HepG2 (cell line): ENCODE measurements at regions not wholly inside any gene's neighbourhood (a gene's known extent, or its start where the extent isn't known, plus 50 kb on each side); places are given as distances from the start of the nearest gene placed in this dataset.

Experiments
- AGO2 ChIP-seq: fragments of 200-400 bp; formaldehyde crosslinking; optimal IDR thresholded peaks from 2 replicates; pipeline ENCODE3; 2017; ENCODE audit warnings: mild to moderate bottlenecking, low read depth, low read length, moderate library complexity
- CBX1 ChIP-seq: IDR thresholded peaks from one replicate; pipeline ENCODE4 v1.6.1; 2016; ENCODE audit warnings: antibody characterized with exemption, low read depth
- CEBPG ChIP-seq: IDR thresholded peaks from 2 replicates; pipeline ENCODE4 v1.6.1; 2016
- CREM ChIP-seq, 2 experiments: sonication (generic) in 1 of 2; formaldehyde crosslinking in 1 of 2; IDR thresholded peaks; 2 replicates each; pipeline versions ENCODE4 v1.4.0 to v1.6.1; 2016 to 2020; ENCODE audit warnings: antibody characterized with exemption in 1 of 2, mild to moderate bottlenecking in 1 of 2, missing genetic modification reagents in 1 of 2
- ELF4 ChIP-seq: sonication (generic); formaldehyde crosslinking; IDR thresholded peaks from 2 replicates; pipeline ENCODE4 v1.5.0; 2020; ENCODE audit warnings: missing genetic modification reagents, mild to moderate bottlenecking, moderate library complexity, borderline replicate concordance
- HDAC1 ChIP-seq: sonication (generic); formaldehyde crosslinking; IDR thresholded peaks from 2 replicates; pipeline ENCODE4 v1.5.1; 2020; ENCODE audit warnings: mild to moderate bottlenecking, missing genetic modification reagents
- ISL2 ChIP-seq: sonication (generic); formaldehyde crosslinking; IDR thresholded peaks from 2 replicates; pipeline ENCODE4 v1.5.0; 2020; ENCODE audit warnings: missing genetic modification reagents
- KAT2B ChIP-seq: fragments of 150-350 bp; IDR thresholded peaks from 2 replicates; pipeline ENCODE4 v1.6.1; 2014; ENCODE audit warnings: low read depth, low read length, borderline replicate concordance
- MAF1 ChIP-seq: sonication (generic); formaldehyde crosslinking; IDR thresholded peaks from 2 replicates; pipeline ENCODE4 v1.5.0; 2020; ENCODE audit warnings: missing genetic modification reagents, borderline replicate concordance
- MIXL1 ChIP-seq: IDR thresholded peaks from 2 replicates; pipeline ENCODE4 v1.6.1; 2016
- NFIB ChIP-seq: sonication (generic); formaldehyde crosslinking; IDR thresholded peaks from 2 replicates; pipeline ENCODE4 v1.9.0; 2021; ENCODE audit warnings: missing genetic modification reagents, mild to moderate bottlenecking, borderline replicate concordance
- RCOR2 ChIP-seq: IDR thresholded peaks from 2 replicates; pipeline ENCODE4 v1.6.1; 2016; ENCODE audit warnings: missing biosample characterization, missing genetic modification reagents
- RXRB ChIP-seq: IDR thresholded peaks from 2 replicates; pipeline ENCODE4 v1.6.1; 2016; ENCODE audit warnings: borderline replicate concordance, missing genetic modification reagents, missing compliant biosample characterization
- SMC3 ChIP-seq: IDR thresholded peaks from 2 replicates; pipeline ENCODE4 v1.6.1; 2011; ENCODE audit warnings: low read length, improper control_type of control experiment
- SP4 ChIP-seq: sonication (generic); formaldehyde crosslinking; IDR thresholded peaks from 2 replicates; pipeline ENCODE4 v1.8.1; 2023; ENCODE audit warnings: mild to moderate bottlenecking, missing genetic modification reagents
- TEAD2 ChIP-seq: sonication (generic); formaldehyde crosslinking; IDR thresholded peaks from 2 replicates; pipeline ENCODE4 v1.9.0; 2021; ENCODE audit warnings: missing genetic modification reagents
- TP53 ChIP-seq: sonication (generic); formaldehyde crosslinking; conservative IDR thresholded peaks from 2 replicates; pipeline ENCODE4 v1.4.0; 2020; ENCODE audit warnings: missing genetic modification reagents
- ZNF232 ChIP-seq: sonication (generic); formaldehyde crosslinking; IDR thresholded peaks from 2 replicates; pipeline ENCODE4 v1.4.0; 2020; ENCODE audit warnings: missing genetic modification reagents, borderline replicate concordance
- ZNF713 ChIP-seq: sonication (generic); formaldehyde crosslinking; IDR thresholded peaks from 2 replicates; pipeline ENCODE4 v1.4.0; 2020; ENCODE audit warnings: mild to moderate bottlenecking, missing genetic modification reagents
- TF ChIP-seq, protein P1 (sequence below): sonication (generic); formaldehyde crosslinking; conservative IDR thresholded peaks from 2 replicates; pipeline ENCODE4 v1.4.0; 2020; ENCODE audit warnings: missing genetic modification reagents
- TF ChIP-seq, protein P2 (sequence below): IDR thresholded peaks from 2 replicates; pipeline ENCODE4 v1.6.1; 2018; ENCODE audit warnings: missing genetic modification reagents
- TF ChIP-seq, protein P3 (sequence below): sonication (generic); formaldehyde crosslinking; conservative IDR thresholded peaks from 2 replicates; pipeline ENCODE4 v1.8.0; 2022; ENCODE audit warnings: mild to moderate bottlenecking, moderate library complexity, missing genetic modification reagents
- TF ChIP-seq, protein P4 (sequence below): sonication (generic); formaldehyde crosslinking; IDR thresholded peaks from 2 replicates; pipeline ENCODE4 v1.4.0; 2020; ENCODE audit warnings: missing genetic modification reagents

DNA sequence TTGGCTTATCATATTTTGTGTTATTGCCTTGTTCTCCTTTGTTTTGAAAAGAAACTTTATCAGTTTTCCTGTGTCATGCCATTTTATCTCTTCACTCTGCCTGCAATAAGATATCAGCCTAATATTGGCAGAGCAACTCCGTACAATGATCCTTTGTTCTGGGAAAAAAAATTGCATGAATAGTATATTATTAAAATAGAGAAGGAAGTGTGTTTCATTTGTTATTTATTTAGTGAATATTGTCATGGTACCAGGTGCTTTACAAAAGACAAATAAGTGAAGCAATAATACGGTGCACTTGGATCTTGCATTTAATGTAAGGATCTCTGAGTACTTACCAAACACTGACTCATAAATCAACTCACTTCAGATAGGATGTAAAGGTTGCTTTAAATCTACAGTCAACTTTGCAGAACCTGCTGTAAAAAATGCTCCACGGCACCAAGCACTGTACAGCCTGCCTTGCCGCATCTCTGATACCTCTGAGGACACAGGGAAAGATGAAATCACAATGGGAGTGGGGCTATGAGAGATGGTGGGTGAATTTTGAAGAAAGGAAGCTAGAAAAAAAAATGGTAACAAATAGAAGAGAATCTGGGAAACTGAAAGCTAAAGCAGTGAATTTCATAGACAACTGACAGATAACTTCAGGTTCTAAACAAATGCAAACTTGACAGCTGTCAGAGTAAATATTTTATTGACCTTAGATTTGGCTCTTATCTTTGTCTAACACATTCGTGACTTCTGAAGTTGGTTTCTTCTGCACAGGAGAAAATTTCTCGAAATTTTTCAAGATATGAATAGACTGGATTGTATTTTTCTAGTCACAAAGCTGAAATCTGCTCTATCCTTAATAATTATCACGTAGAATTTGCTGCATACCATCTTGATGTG is 232.1 kb downstream of the ENC1 start (continued):
- TF ChIP-seq, protein P1, sequence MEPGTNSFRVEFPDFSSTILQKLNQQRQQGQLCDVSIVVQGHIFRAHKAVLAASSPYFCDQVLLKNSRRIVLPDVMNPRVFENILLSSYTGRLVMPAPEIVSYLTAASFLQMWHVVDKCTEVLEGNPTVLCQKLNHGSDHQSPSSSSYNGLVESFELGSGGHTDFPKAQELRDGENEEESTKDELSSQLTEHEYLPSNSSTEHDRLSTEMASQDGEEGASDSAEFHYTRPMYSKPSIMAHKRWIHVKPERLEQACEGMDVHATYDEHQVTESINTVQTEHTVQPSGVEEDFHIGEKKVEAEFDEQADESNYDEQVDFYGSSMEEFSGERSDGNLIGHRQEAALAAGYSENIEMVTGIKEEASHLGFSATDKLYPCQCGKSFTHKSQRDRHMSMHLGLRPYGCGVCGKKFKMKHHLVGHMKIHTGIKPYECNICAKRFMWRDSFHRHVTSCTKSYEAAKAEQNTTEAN (CRISPR knock-in tag) = peak; percentile 91
- TF ChIP-seq HDAC1 (0 out of 2 replicates have a peak, but pooled peaks have one; percentile 14), MIXL1 (CRISPR knock-in tag) (peak; percentile 41; the same call in 1 of the 2 replicates), CEBPG (peak; percentile 94), ISL2 (CRISPR knock-in tag) (peak; percentile 90), RCOR2 (CRISPR knock-in tag) (0 out of 2 replicates have a peak, but pooled peaks have one; percentile 16), AGO2 (no peak), ZNF232 (CRISPR knock-in tag) (no peak), TEAD2 (no peak), MAF1 (no peak), CBX1 (no peak), SMC3 (0 out of 2 replicates have a peak, but pooled peaks have one; percentile 33), TP53 (CRISPR knock-in tag) (no peak), ZNF713 (CRISPR knock-in tag) (no peak), CREM (IDR thresholded peaks at IDR 0.05) (peak; percentile 87), CREM (CRISPR knock-in tag; IDR thresholded peaks at IDR 0.05) (no peak), SP4 (CRISPR knock-in tag) (no peak), NFIB (CRISPR knock-in tag) (no peak), RXRB (CRISPR knock-in tag) (peak; percentile 55; the same call in 1 of the 2 replicates), ELF4 (no peak), KAT2B (no peak)
- TF ChIP-seq, protein P2, sequence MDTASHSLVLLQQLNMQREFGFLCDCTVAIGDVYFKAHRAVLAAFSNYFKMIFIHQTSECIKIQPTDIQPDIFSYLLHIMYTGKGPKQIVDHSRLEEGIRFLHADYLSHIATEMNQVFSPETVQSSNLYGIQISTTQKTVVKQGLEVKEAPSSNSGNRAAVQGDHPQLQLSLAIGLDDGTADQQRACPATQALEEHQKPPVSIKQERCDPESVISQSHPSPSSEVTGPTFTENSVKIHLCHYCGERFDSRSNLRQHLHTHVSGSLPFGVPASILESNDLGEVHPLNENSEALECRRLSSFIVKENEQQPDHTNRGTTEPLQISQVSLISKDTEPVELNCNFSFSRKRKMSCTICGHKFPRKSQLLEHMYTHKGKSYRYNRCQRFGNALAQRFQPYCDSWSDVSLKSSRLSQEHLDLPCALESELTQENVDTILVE (CRISPR knock-in tag) = 0 out of 2 replicates have a peak, but pooled peaks have one; percentile 46
- TF ChIP-seq, protein P3, sequence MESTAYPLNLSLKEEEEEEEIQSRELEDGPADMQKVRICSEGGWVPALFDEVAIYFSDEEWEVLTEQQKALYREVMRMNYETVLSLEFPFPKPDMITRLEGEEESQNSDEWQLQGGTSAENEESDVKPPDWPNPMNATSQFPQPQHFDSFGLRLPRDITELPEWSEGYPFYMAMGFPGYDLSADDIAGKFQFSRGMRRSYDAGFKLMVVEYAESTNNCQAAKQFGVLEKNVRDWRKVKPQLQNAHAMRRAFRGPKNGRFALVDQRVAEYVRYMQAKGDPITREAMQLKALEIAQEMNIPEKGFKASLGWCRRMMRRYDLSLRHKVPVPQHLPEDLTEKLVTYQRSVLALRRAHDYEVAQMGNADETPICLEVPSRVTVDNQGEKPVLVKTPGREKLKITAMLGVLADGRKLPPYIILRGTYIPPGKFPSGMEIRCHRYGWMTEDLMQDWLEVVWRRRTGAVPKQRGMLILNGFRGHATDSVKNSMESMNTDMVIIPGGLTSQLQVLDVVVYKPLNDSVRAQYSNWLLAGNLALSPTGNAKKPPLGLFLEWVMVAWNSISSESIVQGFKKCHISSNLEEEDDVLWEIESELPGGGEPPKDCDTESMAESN (CRISPR knock-in tag) = no peak
- TF ChIP-seq, protein P4, sequence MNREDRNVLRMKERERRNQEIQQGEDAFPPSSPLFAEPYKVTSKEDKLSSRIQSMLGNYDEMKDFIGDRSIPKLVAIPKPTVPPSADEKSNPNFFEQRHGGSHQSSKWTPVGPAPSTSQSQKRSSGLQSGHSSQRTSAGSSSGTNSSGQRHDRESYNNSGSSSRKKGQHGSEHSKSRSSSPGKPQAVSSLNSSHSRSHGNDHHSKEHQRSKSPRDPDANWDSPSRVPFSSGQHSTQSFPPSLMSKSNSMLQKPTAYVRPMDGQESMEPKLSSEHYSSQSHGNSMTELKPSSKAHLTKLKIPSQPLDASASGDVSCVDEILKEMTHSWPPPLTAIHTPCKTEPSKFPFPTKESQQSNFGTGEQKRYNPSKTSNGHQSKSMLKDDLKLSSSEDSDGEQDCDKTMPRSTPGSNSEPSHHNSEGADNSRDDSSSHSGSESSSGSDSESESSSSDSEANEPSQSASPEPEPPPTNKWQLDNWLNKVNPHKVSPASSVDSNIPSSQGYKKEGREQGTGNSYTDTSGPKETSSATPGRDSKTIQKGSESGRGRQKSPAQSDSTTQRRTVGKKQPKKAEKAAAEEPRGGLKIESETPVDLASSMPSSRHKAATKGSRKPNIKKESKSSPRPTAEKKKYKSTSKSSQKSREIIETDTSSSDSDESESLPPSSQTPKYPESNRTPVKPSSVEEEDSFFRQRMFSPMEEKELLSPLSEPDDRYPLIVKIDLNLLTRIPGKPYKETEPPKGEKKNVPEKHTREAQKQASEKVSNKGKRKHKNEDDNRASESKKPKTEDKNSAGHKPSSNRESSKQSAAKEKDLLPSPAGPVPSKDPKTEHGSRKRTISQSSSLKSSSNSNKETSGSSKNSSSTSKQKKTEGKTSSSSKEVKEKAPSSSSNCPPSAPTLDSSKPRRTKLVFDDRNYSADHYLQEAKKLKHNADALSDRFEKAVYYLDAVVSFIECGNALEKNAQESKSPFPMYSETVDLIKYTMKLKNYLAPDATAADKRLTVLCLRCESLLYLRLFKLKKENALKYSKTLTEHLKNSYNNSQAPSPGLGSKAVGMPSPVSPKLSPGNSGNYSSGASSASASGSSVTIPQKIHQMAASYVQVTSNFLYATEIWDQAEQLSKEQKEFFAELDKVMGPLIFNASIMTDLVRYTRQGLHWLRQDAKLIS (CRISPR knock-in tag) = no peak
